SK-N-DZ (cell line): ENCODE measurements at regions not wholly inside any gene's neighbourhood (a gene's known extent, or its start where the extent isn't known, plus 50 kb on each side); places are given as distances from the start of the nearest gene placed in this dataset.

ENCODE experiments used
- DNase-seq: peaks from one replicate; pipeline ENCODE4 v3.0.0-alpha.2; 2015; ENCODE audit warnings: low spot score

- DNase-seq, result no peak
Measured at GRCh38 chr9:86695910-86696424, 251.3 kb downstream of the GAS1 start.

- no peak for DNase-seq
Measured at GRCh38 chr9:86690034-86690433, 257.3 kb downstream of the GAS1 start.

GRCh38 chr9:86687788-86688187 is 259.5 kb downstream of the GAS1 start:
- no peak for DNase-seq

- no peak for DNase-seq
Measured at GRCh38 chr9:86685556-86685955, 261.8 kb downstream of the GAS1 start.

GRCh38 chr9:86684148-86684547 is 263.2 kb downstream of the GAS1 start:
- DNase-seq, result no peak

- no peak for DNase-seq
Measured at GRCh38 chr9:86682240-86682639, 265.1 kb downstream of the GAS1 start.

GRCh38 chr9:86679909-86680308 is 267.4 kb downstream of the GAS1 start:
- DNase-seq, result no peak

- DNase-seq, result no peak
Measured at GRCh38 chr9:86676396-86676795, 270.9 kb downstream of the GAS1 start.

- no peak for DNase-seq
Measured at GRCh38 chr9:86675805-86676204, 271.5 kb downstream of the GAS1 start.

- DNase-seq, result no peak
Measured at GRCh38 chr9:86674487-86674886, 272.8 kb downstream of the GAS1 start.

- no peak for DNase-seq
Measured at GRCh38 chr9:86672966-86673365, 274.3 kb downstream of the GAS1 start.

- DNase-seq, result no peak
Measured at GRCh38 chr9:86672301-86672700, 275.0 kb downstream of the GAS1 start.

- DNase-seq, result no peak
Measured at GRCh38 chr9:86671018-86671417, 276.3 kb downstream of the GAS1 start.

GRCh38 chr9:86670536-86670935 is 276.8 kb downstream of the GAS1 start:
- DNase-seq, result no peak

GRCh38 chr9:86670076-86670475 is 277.2 kb downstream of the GAS1 start:
- no peak for DNase-seq

GRCh38 chr9:86669422-86669821 is 277.9 kb downstream of the GAS1 start:
- DNase-seq, result no peak

- DNase-seq, result no peak
Measured at GRCh38 chr9:86668488-86668887, 278.8 kb downstream of the GAS1 start.

GRCh38 chr9:86667307-86667706 is 280.0 kb downstream of the GAS1 start:
- DNase-seq, result no peak

- no peak for DNase-seq
Measured at GRCh38 chr9:86665416-86665815, 281.9 kb downstream of the GAS1 start.

GRCh38 chr9:86664603-86665002 is 282.7 kb downstream of the GAS1 start:
- DNase-seq, result no peak

GRCh38 chr9:86663905-86664304 is 283.4 kb downstream of the GAS1 start:
- no peak for DNase-seq

- no peak for DNase-seq
Measured at GRCh38 chr9:86662890-86663468, 284.3 kb downstream of the GAS1 start.

GRCh38 chr9:86660146-86660943 is 287.0 kb downstream of the GAS1 start:
- no peak for DNase-seq
